ENCODE measurements at regions not wholly inside any gene's neighbourhood (a gene's known extent, or its start where the extent isn't known, plus 50 kb on each side); places are given as distances from the start of the nearest gene placed in this dataset.
"Not testable (repeated sequence)": the region's sequence is repeated elsewhere in the genome, so short reads cannot be mapped to it uniquely, and the experiment has no call there.

DNA sequence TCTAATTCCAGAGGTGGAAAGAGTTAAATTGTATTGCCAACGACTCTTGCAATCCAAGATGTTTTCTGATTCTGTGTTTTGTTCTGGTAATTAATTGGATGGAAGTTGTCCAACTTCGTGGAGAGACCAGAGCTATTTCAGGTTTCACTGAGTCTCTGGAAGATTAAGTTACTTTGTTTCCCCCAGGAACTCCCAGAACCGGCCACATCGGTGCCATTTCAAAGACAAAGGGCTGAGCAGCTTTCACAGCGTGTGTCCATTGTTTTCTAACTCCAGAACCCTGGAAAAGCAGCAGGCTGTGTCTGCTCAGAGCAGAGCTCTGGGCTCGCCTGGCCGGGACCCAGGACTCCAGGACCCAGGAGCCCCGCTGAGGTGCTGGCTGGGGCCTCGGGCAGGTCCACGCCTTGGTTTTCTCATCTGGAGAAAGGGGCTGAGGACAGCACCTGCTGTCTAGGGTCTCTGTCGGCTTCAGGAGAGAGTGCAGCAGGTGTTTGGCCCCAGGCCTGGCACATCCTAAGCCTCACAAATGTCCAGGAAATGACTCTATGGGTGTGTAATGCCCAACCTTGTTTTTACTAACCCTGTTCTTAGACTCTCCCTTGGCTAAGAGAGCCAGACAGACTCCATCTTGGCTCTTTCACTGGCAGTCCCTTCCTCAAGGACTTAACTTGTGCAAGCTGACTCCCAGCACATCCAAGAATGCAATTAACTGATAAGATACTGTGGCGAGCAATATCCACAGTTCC, 86.0 kb upstream of the SFSWAP start:
- not testable (repeated sequence) for DNase-seq

DNA sequence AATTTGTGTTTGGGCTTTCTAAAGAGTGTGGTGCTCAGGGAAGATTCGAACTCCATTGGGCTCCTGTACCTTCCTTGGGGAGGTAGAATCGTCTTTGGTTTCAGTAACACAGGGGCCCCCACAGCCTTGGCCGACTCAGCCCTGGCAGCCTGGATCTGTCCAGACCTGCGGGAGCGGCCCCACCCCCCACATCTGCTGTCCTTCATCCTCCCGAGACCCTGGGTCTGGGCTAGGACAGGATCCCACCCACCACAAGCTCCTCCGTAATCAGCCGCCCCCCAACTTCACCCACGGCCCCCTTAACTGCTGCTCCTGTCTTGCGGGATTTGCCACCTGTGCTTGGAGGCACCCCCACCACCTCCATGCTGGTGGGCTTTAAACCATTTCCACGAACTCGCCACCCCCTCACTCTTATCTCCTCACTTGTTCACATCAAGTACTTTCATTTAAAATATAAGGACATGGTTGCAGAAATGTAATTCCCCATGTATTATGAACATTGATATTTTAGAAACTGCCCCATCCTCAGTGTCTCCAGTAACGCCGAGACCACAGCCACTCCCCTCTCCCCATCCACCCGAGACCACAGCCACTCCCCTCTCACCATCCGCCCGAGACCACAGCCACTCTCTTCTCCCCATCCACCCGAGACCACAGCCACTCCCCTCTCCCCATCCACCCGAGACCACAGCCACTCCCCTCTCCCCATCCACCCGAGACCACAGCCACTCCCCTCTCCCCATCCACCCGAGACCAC, 84.7 kb upstream of the SFSWAP start:
- not testable (repeated sequence) for DNase-seq

DNA sequence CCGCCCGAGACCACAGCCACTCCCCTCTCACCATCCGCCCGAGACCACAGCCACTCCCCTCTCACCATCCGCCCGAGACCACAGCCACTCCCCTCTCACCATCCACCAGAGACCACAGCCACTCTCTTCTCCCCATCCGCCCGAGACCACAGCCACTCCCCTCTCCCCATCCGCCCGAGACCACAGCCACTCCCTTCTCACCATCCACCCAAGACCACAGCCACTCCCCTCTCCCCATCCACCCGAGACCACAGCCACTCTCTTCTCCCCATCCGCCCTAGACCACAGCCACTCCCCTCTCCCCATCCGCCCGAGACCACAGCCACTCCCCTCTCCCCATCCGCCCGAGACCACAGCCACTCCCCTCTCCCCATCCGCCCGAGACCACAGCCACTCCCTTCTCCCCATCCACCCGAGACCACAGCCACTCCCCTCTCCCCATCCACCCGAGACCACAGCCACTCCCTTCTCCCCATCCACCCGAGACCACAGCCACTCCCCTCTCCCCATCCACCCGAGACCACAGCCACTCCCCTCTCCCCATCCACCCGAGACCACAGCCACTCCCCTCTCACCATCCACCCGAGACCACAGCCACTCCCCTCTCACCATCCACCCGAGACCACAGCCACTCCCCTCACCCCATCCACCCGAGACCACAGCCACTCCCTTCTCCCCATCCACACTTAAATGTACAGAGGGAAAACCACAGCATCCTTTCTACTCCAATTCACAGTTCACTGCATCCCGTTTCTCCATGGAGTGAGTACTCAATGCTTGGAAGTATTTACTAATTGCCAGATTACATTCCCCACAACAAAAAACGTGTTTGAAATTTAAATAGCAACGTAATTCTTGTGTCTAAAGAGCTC, 83.5 kb upstream of the SFSWAP start:
- not testable (repeated sequence) for DNase-seq

DNA sequence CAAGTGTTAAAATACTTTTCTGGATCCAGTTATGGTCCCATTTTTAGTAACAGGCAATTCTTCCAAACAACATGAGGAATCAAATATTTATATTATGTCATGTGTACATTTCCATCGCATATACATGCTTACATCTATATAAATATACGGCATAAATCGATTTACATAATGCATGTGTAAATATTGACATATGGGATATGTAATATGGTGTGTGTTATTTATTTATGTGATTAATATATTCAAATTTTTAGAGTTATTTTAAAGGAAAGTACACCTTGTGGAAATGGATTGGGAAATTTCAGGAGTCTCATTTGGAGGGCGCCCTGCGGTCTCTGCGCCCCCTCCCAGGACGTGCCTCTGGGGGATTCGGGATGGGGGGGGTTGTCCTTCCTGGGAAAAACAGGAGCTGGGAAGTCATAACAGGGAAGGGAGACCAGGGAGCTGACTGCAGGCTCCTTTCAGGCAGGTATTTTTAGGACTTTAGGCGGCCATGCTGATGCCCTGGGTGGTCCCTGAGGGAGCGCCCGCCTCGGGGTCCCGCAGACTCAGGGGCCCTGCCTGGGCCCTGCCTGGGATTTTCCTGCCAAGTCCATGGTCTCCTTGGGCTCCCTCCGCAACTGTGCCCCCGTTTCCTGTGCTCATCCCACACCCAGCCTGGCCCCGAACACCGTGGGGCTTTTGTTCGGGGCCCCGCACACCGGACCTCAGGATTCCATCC, 82.7 kb upstream of the SFSWAP start:
- DNase-seq, result no peak

DNA sequence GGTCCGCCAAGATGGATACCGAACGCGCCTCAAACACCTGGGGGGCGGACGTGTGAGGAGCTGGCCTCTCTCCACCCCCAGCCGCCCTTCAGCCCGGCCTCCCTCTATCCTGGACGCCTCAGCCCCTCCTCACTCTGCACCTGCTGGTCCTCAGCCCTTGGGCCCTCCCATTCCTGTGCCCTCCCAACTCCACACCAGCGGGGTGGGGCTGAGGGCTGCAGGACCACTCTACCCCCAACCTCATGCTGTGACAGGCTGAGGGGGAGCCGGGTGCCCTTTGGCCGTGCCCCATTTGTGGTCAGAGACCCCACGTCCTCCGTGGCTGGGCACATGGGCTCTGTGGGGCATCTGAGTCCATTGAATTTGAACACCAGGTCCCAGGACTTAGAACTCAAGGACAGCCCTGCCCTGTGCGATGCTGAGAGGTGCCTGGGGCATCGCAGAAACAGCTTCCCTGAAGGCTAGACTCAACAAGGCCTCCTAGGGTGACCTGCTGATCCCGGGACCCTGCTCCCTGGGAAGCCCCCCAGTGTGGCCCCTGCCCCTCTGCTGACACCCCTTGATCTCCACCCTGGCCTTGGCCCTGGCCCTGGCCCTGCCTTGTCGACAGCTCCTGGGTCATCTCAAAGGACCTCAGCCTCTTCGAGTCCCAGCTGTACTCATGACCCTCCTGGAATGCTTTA, 82.0 kb upstream of the SFSWAP start:
- no peak for DNase-seq

DNA sequence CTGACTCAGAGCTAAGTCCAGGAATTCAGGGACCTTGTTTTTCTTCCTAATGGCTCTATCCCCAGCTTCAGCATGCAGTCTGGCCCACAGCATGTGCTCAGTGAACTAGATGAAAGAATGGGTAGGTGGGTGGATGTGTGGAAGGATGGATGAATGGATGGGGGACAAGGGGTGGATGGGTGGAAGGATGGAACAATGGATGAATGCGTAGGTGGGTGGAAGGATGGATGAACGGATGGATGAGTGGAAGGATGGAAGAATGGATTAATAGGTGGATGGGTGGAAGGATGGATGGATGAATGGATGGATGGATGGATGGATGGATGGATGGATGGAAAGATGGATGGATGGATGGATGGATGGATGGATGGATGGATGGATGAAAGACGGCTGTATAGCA, 79.7 kb upstream of the SFSWAP start:
- no peak for DNase-seq

DNA sequence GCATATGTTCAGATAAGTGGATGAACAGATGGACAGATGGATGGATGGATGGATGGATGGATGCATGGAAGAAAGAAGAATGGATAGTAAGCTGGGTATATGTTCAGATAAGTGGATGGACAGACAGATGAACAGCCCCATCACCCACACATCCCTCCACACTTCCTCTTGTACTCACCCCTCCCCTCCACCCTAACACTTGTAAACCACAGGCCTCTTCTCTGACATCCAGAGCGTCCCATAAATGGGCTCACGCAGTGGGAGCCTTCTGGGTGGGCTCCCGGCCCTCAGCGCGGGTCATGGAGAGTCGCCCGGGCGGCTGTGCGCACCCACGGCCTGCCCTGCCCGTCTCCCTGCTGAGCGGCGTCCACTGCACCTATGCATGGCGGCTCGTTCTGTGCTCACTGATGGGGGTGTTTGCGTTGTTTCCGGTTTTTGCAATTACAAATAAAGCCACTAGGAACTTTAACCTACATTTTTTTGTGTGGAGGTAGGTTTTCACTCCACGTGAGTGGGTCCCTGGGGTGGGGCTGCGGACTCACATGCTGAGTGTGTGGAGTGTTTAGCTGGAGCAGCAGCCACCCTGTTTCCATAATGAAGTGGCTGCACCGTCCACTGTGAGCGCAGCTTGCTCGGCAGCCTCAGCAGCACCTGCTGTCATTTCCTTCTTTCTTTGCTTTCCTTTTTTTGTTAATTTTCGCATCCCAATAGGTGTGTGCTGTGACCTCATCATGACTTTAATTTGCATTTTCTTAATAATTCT, 78.8 kb upstream of the SFSWAP start:
- not testable (repeated sequence) for DNase-seq

DNA sequence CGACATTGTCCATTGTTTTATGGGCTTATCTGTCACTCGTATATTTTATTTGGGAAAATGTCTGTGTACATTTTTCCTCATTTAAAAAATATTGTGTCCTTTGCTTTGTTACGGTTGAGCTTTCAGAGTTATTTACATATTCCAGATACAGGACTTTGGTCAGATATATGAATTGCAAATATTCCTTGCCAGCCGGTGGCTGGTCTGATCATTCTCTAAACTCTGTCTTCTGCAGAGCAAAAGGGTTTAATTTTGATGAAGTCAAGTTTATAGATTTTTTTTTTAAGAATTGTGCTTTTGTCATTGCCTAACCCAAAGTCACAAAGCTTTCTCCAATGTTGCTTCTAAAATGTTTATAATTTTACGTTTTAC, 78.3 kb upstream of the SFSWAP start:
- not testable (repeated sequence) for DNase-seq

DNA sequence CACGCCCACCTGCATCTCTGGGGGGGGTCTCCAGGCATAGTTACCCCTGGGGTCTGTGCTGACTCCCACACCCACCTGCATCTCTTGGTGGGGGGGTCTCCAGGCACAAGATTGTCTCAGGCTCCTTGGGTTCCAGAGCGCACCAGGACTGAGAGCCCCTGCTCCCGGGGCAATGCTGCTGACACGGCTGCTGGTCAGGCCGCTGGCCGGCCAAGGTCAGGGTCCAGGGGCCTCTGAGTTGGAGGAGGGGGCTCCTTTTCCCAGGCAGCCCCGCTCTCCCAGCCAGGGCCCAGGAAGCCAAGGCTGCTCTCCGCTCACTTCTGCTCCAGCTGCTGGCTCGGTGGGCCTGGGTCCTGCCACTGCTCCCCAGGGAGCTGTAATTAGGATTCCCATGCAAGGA, 77.3 kb upstream of the SFSWAP start:
- DNase-seq, result not testable (repeated sequence)

DNA sequence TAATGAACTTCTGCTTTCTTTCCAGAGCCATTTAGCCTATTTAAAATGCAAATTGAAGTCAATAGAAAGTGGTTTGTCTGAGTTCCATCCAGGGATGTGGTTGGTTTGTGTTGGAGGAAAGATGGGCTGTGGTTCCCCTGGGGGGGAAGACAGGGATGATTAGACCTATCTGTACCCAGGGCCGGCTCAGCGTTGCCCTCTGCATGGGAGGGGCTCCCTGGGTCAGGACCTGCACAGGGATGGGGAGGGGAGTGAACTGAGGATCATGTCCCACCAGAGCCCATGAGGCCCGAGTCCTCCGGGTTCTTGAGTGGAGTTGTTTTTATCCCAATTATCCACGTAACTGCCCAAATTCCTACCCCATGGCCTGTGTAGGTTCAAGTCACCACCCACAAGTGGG, 76.9 kb upstream of the SFSWAP start:
- no peak for DNase-seq

DNA sequence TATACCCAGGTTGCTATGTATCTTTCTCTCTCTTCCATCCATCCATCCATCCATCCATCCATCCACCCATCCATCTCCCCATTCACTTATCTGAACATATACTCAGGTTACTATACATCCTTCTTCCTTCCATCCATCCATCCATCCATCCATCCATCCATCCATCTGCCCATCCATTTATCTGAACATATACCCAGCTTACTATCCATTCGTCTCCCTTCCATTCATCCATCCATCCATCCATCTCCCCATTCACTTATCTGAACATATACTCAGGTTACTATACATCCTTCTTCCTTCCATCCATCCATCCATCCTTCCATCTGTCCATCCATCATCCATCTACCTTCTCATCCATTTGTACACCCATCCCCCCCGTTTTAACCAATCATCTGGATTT, 75.9 kb upstream of the SFSWAP start:
- not testable (repeated sequence) for DNase-seq

DNA sequence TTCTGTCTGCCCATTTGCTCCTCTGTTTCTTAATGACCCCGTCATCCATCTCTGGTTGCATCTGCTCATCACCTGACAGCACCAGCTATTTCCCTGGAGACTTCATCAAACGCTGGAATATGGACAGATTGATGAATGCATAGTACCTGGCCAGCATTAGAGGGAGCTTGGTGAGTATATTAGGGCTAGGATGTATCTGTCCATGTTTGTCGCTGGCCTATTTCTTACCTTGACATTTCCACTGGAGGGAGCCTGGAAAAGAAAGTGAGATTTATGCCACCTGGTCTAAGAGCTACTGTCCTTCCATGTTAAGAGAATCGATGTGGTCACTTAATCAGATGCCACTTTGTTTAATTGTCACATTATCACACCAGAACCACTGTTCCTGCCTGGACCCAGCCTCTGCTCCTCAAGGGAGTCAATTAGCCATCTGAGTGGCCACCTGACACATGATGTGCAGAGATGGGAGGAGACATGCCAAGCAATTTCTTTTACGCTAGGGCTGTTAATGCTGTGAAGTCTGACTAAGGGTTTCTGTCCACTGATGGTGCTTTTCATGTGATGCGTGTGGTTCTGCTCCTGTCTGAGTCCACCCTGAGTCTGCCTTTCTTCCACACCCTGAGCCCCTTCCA, 75.3 kb upstream of the SFSWAP start:
- DNase-seq, result no peak

DNA sequence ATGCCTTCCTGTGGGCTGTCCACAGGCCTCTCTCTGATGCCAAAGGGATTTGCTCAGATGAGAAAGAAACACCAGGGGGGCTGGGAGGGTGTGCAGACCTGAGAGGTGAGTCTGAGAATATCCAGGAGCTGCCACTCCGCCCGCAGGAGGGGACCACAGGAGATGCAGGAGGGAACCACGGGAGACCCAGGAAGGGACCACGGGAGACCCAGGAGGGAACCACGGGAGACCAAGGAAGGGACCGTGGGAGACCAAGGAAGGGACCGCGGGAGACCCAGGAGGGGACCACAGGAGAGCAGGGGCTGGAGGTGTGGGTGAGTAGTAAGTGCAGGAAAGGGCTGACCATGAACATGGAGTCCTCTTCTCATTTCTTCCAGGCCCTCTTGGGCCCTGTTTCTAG, 74.6 kb upstream of the SFSWAP start:
- no peak for DNase-seq

DNA sequence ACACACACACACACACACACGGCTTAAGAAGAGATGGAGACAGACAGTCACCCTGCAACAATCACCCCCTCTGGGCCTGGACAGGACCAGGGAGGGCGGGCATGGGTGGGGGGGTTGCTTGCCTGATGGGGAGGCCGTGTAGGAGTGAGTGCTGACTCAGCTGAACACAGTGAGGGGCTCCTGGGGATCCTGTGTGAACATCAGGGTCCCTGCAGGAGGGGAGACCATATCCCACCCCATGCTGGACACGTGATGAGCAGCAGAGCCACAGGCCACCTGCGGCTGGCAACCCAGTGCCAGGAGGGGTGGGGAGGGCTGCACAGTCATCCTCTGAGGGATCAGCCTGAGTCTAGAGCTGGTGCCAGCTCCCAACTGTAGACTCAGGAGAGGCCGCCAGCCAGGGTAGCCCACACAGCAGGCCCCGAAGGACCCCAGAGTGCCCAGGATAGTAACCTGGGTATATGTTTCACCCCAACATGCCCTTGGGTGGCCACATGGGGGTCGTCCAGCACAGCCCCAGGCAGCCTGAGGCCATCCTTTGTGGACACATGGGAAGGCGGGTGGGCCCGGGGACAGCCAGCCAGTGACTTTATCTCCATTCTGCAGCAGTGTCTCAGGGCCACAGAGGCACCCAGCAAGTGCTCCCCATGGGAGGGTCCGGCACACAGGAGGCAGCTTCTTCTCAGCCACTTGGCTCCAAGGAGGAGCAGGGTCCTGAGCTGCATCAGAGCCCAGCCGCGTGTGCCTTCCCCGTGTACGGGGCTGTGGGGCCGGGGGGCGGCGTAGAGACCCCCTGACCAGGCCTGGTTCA, 73.7 kb upstream of the SFSWAP start:
- no peak for DNase-seq

DNA sequence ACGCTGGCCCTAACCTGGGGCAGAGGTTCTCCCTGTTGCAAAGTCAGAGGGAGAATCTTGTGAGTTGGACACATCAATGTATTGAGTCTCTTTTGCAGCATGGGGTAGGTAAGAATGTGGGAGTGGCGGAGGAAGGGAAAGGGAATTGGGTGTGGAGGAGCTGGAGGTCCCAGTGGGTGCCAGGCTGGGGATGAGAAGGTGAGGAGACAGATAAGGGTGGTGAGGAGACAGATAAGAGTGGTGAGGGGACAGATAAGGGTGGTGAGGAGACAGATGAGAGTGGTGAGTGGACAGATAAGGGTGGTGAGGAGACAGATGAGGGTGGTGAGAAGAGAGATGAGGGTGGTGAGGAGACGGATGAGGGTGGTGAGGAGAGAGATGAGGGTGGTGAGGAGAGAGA, 72.9 kb upstream of the SFSWAP start:
- DNase-seq, result no peak

DNA sequence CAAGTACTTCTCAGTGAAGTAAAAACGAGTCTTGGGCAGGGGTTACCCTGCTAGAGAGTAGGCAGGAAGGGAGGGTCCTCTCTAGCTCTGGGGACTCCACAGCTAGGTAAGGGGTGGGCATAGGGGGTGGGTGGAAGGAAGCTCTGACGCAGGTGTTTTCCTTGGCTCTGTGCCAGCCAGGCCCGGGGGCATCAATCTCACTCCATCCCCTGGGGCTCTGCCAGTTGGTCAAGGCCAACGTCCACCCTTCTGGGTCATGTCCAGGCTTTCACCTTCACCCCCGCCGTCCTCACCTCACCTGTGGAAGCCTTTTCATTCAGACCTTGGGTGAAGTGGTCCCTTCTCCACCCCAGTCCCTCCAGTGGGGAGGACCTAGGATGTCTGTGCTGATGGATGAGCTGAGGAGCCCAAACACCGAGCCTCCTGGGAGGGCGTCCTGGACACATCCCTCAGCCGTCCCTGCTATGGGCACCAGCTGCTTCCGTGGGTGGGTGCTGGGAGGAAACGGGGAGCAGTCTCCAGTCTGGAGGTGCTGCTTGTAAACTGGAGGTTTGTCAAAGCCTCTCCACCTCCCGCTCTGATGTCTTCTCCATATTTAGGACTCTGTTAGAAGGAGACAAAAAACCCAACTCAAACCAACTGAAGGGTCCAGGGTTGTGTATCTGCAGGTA, 71.5 kb upstream of the SFSWAP start:
- DNase-seq, result no peak

DNA sequence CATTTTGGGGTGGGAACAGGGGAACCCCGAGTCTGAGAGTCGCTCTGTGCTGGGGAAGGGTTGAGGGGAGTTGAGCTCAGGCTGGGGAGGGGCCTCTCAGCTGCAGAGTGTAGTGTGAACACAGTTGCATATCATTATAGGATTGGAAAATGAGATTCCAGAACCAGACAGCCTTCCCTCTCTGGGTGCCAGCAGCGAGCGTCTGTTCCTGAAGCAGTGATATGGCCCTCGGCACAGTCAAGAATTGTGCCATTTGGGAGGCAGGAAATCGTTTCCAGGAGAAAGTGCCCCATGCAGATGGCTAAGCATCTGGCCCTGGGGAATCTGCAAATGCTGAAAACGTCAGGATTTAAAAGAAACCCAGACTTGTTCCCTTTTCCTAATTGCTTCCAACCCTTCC, 70.4 kb upstream of the SFSWAP start:
- DNase-seq, result no peak

DNA sequence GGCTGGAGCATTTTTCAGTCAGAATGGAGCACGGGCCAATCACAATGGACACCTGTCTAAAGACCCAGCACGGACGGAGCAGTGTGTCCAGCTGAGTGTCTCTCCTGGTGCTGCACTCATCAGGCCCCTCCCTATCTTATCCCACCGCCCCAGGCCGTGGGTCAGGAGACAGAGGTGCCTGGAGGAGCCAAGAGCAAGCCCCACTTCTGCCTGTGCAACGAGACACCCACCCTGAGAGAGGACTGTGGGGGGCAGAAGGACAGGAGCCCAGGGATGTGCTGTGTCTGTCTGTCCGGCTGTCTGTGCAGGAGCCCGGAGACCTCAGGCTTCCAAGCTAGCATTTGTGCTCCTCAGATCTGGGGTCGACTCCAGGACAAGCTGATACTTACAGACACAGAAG, 69.6 kb upstream of the SFSWAP start:
- DNase-seq, result no peak

DNA sequence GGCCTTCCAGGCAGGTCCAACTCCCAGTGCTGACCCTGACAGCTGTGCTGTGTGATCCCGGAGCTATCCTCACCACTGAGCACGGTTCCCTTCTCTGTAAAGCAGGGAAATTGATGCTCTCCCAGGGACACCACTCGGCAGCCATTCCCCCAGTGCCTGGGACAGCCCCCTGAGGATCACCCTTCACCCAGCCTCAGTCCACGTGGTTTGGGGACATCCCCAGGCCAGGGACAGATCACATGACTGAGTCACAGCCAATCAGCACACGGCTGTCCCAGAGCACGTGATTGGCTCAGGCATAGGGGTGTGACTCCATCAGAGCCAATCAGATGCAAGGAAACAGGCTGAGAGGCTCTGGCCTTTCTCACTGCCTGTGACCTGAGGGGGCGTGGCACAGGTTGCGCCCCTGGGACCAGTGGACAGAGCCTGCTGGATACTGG, 68.8 kb upstream of the SFSWAP start:
- no peak for DNase-seq

Data from effector CD4-positive, alpha-beta T cell (primary cell).